ENCODE measurements at regions not wholly inside any gene's neighbourhood (a gene's known extent, or its start where the extent isn't known, plus 50 kb on each side); places are given as distances from the start of the nearest gene placed in this dataset.

- TF ChIP-seq, protein P1, sequence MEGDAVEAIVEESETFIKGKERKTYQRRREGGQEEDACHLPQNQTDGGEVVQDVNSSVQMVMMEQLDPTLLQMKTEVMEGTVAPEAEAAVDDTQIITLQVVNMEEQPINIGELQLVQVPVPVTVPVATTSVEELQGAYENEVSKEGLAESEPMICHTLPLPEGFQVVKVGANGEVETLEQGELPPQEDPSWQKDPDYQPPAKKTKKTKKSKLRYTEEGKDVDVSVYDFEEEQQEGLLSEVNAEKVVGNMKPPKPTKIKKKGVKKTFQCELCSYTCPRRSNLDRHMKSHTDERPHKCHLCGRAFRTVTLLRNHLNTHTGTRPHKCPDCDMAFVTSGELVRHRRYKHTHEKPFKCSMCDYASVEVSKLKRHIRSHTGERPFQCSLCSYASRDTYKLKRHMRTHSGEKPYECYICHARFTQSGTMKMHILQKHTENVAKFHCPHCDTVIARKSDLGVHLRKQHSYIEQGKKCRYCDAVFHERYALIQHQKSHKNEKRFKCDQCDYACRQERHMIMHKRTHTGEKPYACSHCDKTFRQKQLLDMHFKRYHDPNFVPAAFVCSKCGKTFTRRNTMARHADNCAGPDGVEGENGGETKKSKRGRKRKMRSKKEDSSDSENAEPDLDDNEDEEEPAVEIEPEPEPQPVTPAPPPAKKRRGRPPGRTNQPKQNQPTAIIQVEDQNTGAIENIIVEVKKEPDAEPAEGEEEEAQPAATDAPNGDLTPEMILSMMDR (conservative IDR thresholded peaks at IDR 0.05), result no peak
- no peak for TF ChIP-seq EZH2 (IDR thresholded peaks at IDR 0.05; ENCODE audit: low read depth)
Measured at GRCh38 chr5:36815871-36816270, 60.7 kb upstream of the NIPBL start.
